Activated naive CD8-positive, alpha-beta T cell (primary cell): ENCODE measurements at regions not wholly inside any gene's neighbourhood (a gene's known extent, or its start where the extent isn't known, plus 50 kb on each side); places are given as distances from the start of the nearest gene placed in this dataset.
"Not testable (repeated sequence)": the region's sequence is repeated elsewhere in the genome, so short reads cannot be mapped to it uniquely, and the experiment has no call there.

ENCODE experiments used
- H3K27ac Mint-ChIP-seq: one replicate; pipeline ENCODE4 v1.8.0; 2021; ENCODE audit warnings: mixed read lengths
- H3K27me3 Mint-ChIP-seq: one replicate; pipeline ENCODE4 v1.8.0; 2021; ENCODE audit warnings: mixed read lengths
- H3K36me3 Mint-ChIP-seq: one replicate; pipeline ENCODE4 v1.8.0; 2021; ENCODE audit warnings: mixed read lengths
- H3K4me1 Mint-ChIP-seq: one replicate; pipeline ENCODE4 v1.8.0; 2021; ENCODE audit warnings: low read depth, mixed read lengths
- H3K4me3 Mint-ChIP-seq: one replicate; pipeline ENCODE4 v1.8.0; 2021; ENCODE audit warnings: mild to moderate bottlenecking, mixed read lengths
- H3K9me3 Mint-ChIP-seq: one replicate; pipeline ENCODE4 v1.8.0; 2021; ENCODE audit warnings: low read depth, mixed read lengths

DNA sequence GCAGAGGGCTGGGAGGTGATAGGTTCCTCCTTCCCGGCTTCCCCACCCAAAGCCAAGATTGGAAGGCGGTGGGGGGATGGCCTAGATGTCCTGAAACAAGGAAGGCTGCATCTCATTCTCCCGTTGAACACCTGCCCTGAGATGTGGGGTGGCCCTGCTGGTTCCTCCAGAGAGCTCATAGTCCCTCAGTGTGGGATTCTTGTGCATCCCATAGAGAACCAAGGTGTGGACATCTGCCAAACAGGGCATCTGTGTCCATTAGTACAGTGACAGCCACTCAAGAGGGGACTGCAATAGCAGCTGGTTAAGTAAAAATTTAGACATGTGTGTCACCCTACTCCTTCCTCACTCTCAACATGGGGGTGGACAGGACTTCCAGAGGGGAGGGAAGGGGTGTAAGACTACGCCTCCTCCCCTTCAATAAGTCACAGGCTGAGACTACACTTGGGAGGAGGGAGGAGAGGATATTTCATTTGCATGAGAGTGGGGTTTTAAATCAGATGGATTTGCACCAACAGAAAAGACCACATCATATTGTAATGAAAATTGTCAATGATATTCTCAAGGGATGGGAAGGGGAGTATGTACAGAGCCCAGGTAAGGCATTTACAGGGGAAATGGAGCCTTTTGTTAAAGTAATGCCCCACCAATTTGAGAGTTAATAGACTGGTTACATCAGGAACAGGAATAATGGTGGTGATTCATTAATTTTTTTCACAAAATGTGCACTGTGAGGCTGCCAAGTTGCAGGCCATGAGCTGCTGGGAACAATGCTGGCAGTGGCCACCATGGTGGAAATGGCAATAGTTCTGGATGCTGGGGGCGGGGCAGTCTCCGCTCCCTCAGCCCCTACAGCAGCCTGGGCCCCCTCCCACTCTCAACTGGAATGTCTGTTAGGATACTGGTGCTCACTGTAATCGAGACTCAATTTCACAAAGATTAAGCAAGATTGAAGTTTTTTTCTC lies 80.6 kb downstream of the TEX51 start:
- no peaks in the 10 kb centered on the region for H3K27me3 Mint-ChIP-seq
- H3K36me3 Mint-ChIP-seq = no peaks in the 10 kb centered on the region
- no peak overlapping the region for H3K4me3 Mint-ChIP-seq
- peaks cover 5% of the 10 kb centered on the region for H3K4me1 Mint-ChIP-seq
- no peak overlapping the region for H3K27ac Mint-ChIP-seq
- H3K9me3 Mint-ChIP-seq = no peaks in the 10 kb centered on the region

- Mint-ChIP-seq H3K9me3 (no peaks in the 10 kb centered on the region), H3K4me3 (no peak overlapping the region), H3K27me3 (peaks cover 2% of the 10 kb centered on the region), H3K4me1 (peaks cover 5% of the 10 kb centered on the region), H3K36me3 (no peaks in the 10 kb centered on the region), H3K27ac (no peak overlapping the region)
Measured at GRCh38 chr2:126981476-126981875, 82.8 kb downstream of the TEX51 start.

GRCh38 chr2:126982935-126983334 lies 84.2 kb downstream of the TEX51 start:
- peaks cover 2% of the 10 kb centered on the region for H3K27me3 Mint-ChIP-seq
- H3K9me3 Mint-ChIP-seq = no peaks in the 10 kb centered on the region
- H3K36me3 Mint-ChIP-seq = no peaks in the 10 kb centered on the region
- no peak overlapping the region for H3K4me3 Mint-ChIP-seq
- peaks cover 4% of the 10 kb centered on the region for H3K4me1 Mint-ChIP-seq
- no peak overlapping the region for H3K27ac Mint-ChIP-seq

DNA sequence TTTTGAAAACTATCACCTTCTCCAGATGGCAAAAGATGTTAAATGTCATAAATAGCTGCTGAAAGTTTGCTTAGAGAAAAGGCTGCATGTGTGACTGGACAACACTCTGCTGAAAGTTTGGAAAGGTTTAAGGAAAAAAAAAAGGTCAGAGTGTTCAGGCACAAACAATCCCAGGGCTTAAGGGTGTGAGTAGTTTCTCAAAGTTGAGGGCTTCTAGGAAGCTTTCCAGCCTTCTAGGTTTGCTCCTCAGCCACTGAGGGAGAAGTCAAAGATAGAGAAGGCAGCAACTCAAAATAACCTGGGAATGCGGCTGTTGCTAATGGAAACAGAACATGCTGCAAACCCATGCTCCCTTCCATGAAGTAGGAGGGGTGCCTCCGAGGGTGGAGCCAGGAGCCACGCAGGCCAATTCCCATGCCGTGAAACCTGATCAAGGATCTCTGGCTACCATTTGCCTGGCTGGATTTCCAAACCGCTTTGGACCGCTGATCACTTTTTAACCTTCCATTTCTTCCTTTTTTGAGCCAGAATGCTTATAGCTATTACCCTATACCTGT lies 88.0 kb downstream of the TEX51 start:
- Mint-ChIP-seq H3K4me1 (no peaks in the 10 kb centered on the region), H3K4me3 (no peak overlapping the region), H3K27me3 (peaks cover 13% of the 10 kb centered on the region), H3K36me3 (no peaks in the 10 kb centered on the region), H3K9me3 (no peaks in the 10 kb centered on the region), H3K27ac (no peak overlapping the region)

- H3K27ac Mint-ChIP-seq = no peak overlapping the region
- H3K9me3 Mint-ChIP-seq = no peaks in the 10 kb centered on the region
- H3K4me3 Mint-ChIP-seq = no peak overlapping the region
- H3K4me1 Mint-ChIP-seq = no peaks in the 10 kb centered on the region
- H3K27me3 Mint-ChIP-seq = peaks cover 18% of the 10 kb centered on the region
- H3K36me3 Mint-ChIP-seq = no peaks in the 10 kb centered on the region
Measured at GRCh38 chr2:126988482-126988881, 89.8 kb downstream of the TEX51 start.

GRCh38 chr2:126989064-126989463 lies 90.4 kb downstream of the TEX51 start:
- not testable (repeated sequence) for H3K9me3 Mint-ChIP-seq, H3K4me3 Mint-ChIP-seq, H3K36me3 Mint-ChIP-seq, H3K27ac Mint-ChIP-seq, H3K4me1 Mint-ChIP-seq
- peaks cover 18% of the 10 kb centered on the region for H3K27me3 Mint-ChIP-seq

GRCh38 chr2:126990200-126990599 lies 91.5 kb downstream of the TEX51 start:
- Mint-ChIP-seq H3K9me3 (no peaks in the 10 kb centered on the region), H3K4me1 (no peaks in the 10 kb centered on the region), H3K27ac (no peak overlapping the region), H3K4me3 (no peak overlapping the region), H3K36me3 (no peaks in the 10 kb centered on the region), H3K27me3 (peaks cover 18% of the 10 kb centered on the region)

- Mint-ChIP-seq H3K27ac (no peak overlapping the region), H3K36me3 (no peaks in the 10 kb centered on the region), H3K4me3 (no peak overlapping the region), H3K4me1 (no peaks in the 10 kb centered on the region), H3K9me3 (no peaks in the 10 kb centered on the region), H3K27me3 (peaks cover 16% of the 10 kb centered on the region)
Measured at GRCh38 chr2:126990605-126991532, 92.2 kb downstream of the TEX51 start.

DNA sequence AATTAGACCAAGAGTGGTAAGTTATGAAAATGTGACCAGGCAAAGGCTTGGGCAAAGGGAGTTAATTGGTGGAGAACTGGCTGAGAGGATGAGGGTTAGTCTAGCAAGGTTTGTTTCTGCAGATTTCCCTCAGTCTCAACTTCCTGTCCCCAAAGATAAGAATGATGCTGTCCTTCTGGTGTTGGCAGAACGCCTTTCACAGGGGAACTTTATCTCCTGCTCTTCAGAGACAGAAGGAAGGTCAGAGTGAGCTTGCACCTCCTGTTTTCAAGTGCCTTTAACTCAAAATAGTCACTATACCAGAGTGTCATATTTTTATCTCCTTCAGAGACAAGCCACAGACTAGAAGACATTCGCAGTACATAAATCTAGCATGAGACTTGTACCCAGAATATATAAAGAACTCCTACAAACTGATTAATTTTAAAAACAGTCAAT lies 95.7 kb downstream of the TEX51 start:
- Mint-ChIP-seq H3K4me1 (no peaks in the 10 kb centered on the region), H3K27ac (no peak overlapping the region), H3K9me3 (no peaks in the 10 kb centered on the region), H3K27me3 (peaks cover 16% of the 10 kb centered on the region), H3K36me3 (no peaks in the 10 kb centered on the region), H3K4me3 (no peak overlapping the region)

DNA sequence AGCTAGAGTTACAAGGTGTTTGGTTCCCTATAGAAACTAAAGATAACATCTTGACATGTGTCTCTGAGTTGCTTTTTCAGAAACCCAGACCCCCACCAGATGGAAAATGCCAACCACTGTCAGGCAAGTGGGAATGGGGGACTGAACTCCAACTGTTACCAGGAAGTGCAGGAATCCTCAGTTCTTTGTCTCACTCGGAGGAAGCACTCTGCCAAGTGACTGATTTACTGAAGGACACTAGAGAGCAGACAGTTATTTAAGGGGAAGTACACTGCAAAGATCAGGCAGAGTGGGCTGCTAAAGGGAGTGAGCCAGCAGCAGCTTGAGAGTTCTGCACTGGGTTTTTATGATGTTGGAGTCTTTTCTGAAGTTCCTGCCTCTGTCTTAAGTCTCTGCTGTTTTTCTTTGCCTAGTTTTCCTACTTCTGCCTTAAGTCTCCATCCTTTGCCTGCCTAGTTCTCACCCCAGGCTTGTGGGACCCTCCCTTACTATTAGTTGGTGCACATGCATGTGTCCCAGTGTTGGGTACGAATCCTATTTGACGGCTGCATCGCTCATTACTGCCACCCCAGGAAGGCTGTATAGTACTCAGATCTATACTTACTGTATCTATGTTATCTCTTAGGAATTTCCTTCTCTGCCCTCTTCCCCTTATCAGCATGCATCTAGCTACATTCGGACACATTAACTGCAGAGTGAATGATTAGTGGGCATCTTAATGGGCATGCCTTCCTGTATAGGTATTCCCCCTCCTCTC lies 97.1 kb downstream of the TEX51 start:
- Mint-ChIP-seq H3K27ac (no peak overlapping the region), H3K27me3 (peaks cover 8% of the 10 kb centered on the region), H3K36me3 (no peaks in the 10 kb centered on the region), H3K4me3 (no peak overlapping the region), H3K9me3 (no peaks in the 10 kb centered on the region), H3K4me1 (no peaks in the 10 kb centered on the region)

DNA sequence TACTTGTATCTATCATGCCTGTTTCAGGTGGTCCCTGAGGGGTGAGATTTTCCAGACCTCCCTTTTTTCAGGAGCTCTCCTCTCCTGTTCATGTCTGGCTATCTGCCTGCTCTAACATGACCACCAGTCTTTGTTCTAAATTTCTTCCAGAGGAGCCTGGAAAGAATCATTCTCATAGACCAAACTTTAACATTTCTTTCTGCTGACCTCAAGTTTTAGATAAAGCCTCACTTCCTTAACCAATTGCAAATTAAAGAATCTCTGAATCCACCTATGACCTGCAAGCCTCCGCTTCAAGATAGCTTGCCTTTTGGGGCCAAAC lies 97.6 kb downstream of the TEX51 start:
- no peak overlapping the region for H3K4me3 Mint-ChIP-seq
- no peak overlapping the region for H3K27ac Mint-ChIP-seq
- H3K9me3 Mint-ChIP-seq = no peaks in the 10 kb centered on the region
- H3K4me1 Mint-ChIP-seq = no peaks in the 10 kb centered on the region
- H3K36me3 Mint-ChIP-seq = no peaks in the 10 kb centered on the region
- peaks cover 7% of the 10 kb centered on the region for H3K27me3 Mint-ChIP-seq
